Testis (tissue), 2 donors: ENCODE measurements at regions not wholly inside any gene's neighbourhood (a gene's known extent, or its start where the extent isn't known, plus 50 kb on each side); places are given as distances from the start of the nearest gene placed in this dataset.

Experiments used
- POLR2A ChIP-seq: fragments of 450-650 bp; IDR thresholded peaks from one replicate; pipeline ENCODE4 v1.6.1; 2017; ENCODE audit warnings: antibody characterized with exemption, mild to moderate bottlenecking, moderate library complexity
- TF ChIP-seq, protein P1 (sequence below), 3 experiments: fragments of 450-650 bp in 2 of 3; fragments of 200-600 bp in 1 of 3; sonication (generic) in 1 of 3; IDR thresholded peaks; one replicate each; pipeline ENCODE4 v1.5.1; 2016 to 2019; ENCODE audit warnings: antibody characterized with exemption in 3 of 3, mild to moderate bottlenecking in 2 of 3, moderate library complexity in 1 of 3

DNA sequence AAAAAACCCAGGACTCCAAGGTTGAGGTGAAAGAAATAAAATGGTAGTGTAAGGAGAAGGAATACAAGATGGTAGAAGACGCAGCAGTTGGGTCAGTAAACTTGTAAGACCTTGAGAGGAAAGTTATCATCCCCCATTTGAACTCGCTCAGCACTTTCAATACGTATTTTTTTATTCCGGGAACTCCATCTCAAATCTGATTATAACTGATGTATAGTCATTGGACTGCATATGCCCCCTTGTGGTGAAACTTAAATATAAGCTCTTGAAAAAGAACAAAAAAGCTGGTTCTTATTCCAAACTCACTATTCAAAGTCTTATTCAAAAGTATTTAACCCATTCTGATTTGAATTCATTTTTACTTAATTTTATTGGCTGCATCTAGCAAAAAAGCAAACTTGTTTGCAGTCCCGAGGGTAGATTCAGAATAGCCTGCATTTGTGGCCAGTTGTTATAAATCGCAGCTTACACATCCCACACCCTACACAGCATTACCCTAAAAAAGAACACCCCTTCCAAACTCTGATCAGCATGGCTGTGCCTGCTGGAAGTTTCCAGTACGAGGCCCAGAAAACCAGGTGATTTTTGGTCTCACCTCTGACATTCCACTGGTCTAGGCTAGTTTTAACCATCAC, 118.0 kb downstream of the ESM1 start:
- TF ChIP-seq, protein P1, sequence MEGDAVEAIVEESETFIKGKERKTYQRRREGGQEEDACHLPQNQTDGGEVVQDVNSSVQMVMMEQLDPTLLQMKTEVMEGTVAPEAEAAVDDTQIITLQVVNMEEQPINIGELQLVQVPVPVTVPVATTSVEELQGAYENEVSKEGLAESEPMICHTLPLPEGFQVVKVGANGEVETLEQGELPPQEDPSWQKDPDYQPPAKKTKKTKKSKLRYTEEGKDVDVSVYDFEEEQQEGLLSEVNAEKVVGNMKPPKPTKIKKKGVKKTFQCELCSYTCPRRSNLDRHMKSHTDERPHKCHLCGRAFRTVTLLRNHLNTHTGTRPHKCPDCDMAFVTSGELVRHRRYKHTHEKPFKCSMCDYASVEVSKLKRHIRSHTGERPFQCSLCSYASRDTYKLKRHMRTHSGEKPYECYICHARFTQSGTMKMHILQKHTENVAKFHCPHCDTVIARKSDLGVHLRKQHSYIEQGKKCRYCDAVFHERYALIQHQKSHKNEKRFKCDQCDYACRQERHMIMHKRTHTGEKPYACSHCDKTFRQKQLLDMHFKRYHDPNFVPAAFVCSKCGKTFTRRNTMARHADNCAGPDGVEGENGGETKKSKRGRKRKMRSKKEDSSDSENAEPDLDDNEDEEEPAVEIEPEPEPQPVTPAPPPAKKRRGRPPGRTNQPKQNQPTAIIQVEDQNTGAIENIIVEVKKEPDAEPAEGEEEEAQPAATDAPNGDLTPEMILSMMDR (IDR thresholded peaks at IDR 0.05) = peak; percentile 56 to 78 (median 65)
- no peak for TF ChIP-seq POLR2A
